ENCODE measurements at regions not wholly inside any gene's neighbourhood (a gene's known extent, or its start where the extent isn't known, plus 50 kb on each side); places are given as distances from the start of the nearest gene placed in this dataset.

DNA sequence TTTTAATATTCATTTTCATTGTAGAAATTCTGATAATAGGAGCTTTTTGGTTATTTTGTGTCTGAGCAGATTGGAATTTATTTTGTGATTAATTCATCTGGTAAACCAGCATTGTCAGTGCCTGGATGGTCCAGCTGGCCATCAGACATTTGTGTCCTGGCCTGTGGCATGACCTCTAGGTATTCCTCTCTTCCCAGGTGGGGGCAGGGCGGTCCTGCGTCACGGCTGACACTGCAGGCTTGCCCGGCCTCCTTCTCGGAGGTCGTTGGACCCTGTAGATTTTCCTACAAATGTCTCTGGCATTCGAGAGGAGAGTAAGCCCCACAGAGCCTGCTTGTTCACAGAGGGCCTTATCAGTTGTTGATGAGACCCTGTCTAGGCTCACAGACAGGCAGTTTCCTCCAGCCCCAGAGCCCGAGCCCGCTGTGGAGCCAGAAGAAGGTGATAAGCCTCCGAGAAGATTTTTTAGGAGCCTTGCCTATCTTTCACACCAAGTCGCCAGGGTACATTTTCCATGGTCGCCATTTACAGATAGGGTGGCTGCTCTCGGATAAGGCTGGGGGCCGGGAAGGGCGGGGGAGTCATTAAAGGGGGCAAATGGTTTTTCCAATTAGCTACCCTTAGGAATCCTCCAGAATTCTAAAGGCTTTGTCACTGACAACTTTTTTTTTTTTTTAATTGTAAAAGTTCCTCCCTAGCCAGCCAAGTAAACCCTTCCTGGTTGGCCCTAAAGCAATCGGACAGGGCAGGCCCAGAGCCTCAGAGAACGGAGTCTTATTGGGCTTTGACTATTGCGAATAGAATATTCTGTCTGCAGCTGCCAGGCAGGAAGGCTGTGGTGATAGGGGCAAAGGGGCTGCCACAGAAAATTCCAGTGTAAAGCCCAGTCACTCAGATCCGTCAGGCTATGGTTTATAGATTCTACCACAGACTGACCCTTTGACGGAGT is 78.1 kb upstream of the TBX20 start:
- no peak for DNase-seq

DNA sequence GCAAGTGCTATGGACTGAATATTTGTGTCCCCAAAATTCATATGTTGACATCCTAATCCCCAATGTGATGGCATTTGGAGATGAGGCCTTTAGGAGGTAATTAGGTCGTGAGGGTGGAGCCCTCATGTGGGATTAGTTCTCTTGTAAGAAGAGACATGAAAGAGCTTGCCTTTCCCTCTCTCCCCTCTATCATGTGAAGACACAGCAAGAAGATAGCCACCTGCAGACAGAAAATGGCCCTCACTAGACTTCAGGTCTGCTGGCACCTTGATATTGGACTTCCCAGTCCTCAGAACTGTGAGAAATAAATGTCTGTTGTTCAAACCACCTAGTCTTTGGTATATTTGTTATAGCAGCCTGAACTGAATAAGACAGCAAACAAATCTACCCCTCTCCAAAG is 75.1 kb upstream of the TBX20 start:
- DNase-seq, result no peak

DNA sequence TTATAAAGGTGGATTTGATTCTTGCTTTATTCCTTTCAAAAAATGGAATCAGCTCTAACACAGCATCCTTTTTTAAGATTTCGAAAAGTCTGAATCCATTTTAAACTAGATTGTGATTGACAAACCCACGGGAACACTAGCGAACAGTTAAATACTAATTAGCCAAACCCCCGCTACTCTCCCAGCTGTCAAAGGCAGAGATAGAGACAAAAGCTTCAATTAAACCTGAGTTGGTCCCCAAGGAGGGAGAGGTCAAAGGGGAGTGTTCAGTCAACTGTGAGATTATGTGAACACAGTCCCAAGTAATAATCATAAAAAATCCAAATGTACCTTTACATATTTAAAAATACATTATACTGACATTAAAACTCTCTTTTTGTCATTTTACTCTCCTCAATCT is 65.7 kb upstream of the TBX20 start:
- no peak for DNase-seq

DNA sequence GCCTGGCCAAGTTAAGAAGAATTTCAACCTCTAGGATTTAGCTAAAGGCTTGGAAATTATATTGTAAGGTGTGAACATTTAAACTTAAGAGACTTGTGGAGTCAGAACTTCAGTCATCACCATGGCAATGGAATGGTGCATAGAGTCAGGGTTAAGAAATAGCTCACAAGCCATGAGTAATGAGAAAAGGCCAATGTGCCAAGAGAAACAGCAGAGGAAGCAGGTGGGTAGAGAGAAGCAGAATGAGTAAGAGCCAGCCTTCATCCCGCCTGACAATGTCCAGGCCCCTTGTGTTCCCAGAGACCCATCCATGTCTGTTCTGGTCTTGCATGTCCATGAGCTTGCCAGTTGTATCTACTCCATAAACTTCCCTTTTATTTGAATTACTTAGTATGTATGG is 62.6 kb upstream of the TBX20 start:
- DNase-seq, result no peak

DNA sequence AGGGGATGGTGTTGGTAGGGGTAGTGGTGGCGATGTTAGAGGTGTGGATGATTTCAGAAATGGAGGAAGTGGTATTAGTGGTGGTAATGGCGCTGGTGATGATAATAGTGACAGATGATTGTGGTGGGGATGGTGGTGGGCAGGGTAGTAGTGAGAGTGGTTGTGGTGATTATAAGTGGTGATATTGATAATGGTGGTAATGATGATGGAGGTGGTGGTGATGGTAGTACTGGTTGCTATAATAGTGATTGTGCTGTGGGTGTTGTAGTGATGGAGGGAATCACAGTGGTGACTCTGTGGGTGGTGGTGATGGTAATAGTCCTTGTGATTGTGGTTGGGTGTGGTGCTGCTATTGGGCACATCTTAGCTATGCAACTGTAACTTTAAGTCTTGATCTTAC is 61.6 kb upstream of the TBX20 start:
- no peak for DNase-seq

DNA sequence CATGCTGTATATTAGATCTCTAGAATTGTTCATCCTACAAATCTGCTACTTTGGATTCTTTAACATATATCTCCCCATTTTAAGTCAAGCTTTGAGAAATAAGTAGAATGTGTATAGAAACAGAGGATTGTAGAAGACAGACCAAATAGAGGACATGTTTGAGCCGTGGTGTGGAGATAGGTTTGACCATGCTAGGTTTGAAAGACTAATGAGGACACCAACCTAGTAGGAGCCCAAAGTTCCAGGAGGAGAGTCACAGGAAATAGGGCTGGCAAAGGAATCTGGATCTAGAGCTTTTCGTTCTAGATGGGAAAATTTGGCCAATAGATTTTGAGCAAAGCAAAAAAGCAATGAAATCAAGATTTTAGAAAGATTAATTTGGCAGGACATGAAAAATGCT is 60.5 kb upstream of the TBX20 start:
- DNase-seq, result no peak

DNA sequence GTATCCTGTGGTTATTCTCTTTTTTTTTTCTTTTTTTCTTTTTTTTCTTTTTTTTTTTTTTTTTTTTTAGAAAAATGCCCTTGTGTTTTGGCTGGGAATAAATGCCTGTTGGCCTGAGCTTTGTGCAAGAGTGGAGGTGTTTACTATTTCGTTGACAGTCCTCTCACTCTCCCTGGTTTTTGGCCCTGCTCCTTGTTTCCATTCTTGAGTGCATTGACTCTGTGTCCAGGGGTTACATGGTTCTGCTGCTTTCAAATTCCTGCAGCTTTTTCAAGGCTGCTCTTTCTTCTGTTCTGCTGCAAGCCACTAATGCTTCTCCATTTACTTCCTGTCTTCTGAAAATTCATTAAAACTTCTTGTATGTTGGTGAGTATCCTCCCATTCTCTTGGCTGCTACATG is 59.7 kb upstream of the TBX20 start:
- no peak for DNase-seq
